Upper lobe of left lung (tissue), 6 donors: ENCODE measurements at regions not wholly inside any gene's neighbourhood (a gene's known extent, or its start where the extent isn't known, plus 50 kb on each side); places are given as distances from the start of the nearest gene placed in this dataset.

ENCODE experiments used
- ATAC-seq, 2 donors: fragments of 200-7000 bp; cut with Tn5 transposase; one replicate each; pipeline ENCODE4 v1.9.1; 2022; ENCODE audit warnings: mild to moderate bottlenecking in 2 of 2, moderate library complexity in 2 of 2; ENCODE audit not compliant: low FRiP score in 2 of 2
- DNase-seq, 2 donors: peaks; one replicate each; pipeline ENCODE4 v3.0.0-alpha.2; 2019 to 2020
- H3K27ac ChIP-seq, 4 donors: fragments of 200-600 bp; sonication (generic); one replicate each; pipeline ENCODE4 v1.5.1; 2016 to 2019
- H3K27me3 ChIP-seq, 4 donors: fragments of 200-600 bp; sonication (generic); one replicate each; pipeline ENCODE4 v1.5.1; 2017 to 2019
- H3K36me3 ChIP-seq, 4 donors: fragments of 200-600 bp; sonication (generic); one replicate each; pipeline ENCODE4 v1.5.1; 2016 to 2019
- H3K4me1 ChIP-seq, 4 donors: fragments of 200-600 bp; sonication (generic); one replicate each; pipeline ENCODE4 v1.5.1; 2018 to 2019
- H3K4me3 ChIP-seq, 4 donors: fragments of 200-600 bp; sonication (generic); one replicate each; pipeline ENCODE4 v1.5.1; 2017 to 2019; ENCODE audit warnings: mild to moderate bottlenecking in 2 of 4, moderate library complexity in 1 of 4
- H3K9me3 ChIP-seq, 4 donors: fragments of 200-600 bp; sonication (generic); one replicate each; pipeline ENCODE4 v1.5.1; 2018 to 2019
- CTCF ChIP-seq, 6 experiments: fragments of 450-650 bp in 4 of 6; fragments of 200-600 bp in 2 of 6; sonication (generic) in 2 of 6; IDR thresholded peaks; one replicate each; pipeline ENCODE4 v1.5.1; 2016 to 2019; ENCODE audit warnings: antibody characterized with exemption in 6 of 6
- EP300 ChIP-seq, 4 donors: sonication (generic); formaldehyde crosslinking; IDR thresholded peaks; one replicate each; pipeline ENCODE4 v1.5.1; 2017; ENCODE audit warnings: antibody characterized with exemption in 4 of 4, control low read depth in 2 of 4
- POLR2A ChIP-seq, 4 donors: fragments of 450-650 bp; IDR thresholded peaks; one replicate each; pipeline ENCODE4 v1.5.1; 2016 to 2017; ENCODE audit warnings: antibody characterized with exemption in 4 of 4, mild to moderate bottlenecking in 2 of 4
- POLR2AphosphoS5 ChIP-seq, 2 donors: sonication (generic); formaldehyde crosslinking; IDR thresholded peaks; one replicate each; pipeline ENCODE4 v1.5.1; 2017; ENCODE audit warnings: antibody characterized with exemption in 2 of 2
- WGBS, 2 donors: methylation state at CpG; one replicate each; pipeline ENCODE4 v1.1.5; 2017 to 2018; 5-methylcytosine and 5-hydroxymethylcytosine counted together
- donor health status: DM: no; HTN: no; CAD: no; lungs with moderate emphysema.
- donor health status: DM: no; HTN: yes; CAD: no; lungs with severe emphysema.

DNA sequence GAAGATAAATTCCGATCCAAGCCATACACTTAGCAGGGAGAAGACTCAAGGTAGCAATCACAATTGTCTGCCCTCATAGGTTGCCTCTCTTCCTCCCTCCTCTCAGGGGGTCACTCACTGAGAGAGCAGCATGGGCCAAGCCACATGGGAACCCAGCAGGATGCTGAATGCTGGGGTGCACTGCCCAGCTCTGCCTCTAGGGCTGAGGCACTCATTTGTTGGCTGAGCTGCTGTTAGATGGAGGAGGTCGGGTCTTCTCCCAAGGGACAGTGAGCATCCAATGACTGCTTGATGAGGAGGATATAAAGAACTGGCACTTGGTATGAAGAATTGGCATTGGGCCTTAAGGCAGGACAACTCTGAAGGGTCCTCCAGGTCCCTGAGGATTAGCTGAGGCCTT lies 418.8 kb downstream of the SIPA1L2 start:
- H3K9me3 ChIP-seq, result no peaks in the 10 kb centered on the region
- TF ChIP-seq POLR2A (IDR thresholded peaks at IDR 0.05) (no peak), CTCF (IDR thresholded peaks at IDR 0.05) (peak in 2 of 6 experiments; percentile 7 to 16)
- no peaks in the 10 kb centered on the region for H3K27me3 ChIP-seq
- WGBS, 2 donors, result 87 to 94% methylated on average over 1 to 2 of the region's 2 CpGs
- no peaks in the 10 kb centered on the region for H3K4me1 ChIP-seq
- DNase-seq, result no peak
- no peak for ATAC-seq
- no peaks in the 10 kb centered on the region for H3K36me3 ChIP-seq
- no peak overlapping the region for H3K27ac ChIP-seq
- no peak overlapping the region for H3K4me3 ChIP-seq

DNA sequence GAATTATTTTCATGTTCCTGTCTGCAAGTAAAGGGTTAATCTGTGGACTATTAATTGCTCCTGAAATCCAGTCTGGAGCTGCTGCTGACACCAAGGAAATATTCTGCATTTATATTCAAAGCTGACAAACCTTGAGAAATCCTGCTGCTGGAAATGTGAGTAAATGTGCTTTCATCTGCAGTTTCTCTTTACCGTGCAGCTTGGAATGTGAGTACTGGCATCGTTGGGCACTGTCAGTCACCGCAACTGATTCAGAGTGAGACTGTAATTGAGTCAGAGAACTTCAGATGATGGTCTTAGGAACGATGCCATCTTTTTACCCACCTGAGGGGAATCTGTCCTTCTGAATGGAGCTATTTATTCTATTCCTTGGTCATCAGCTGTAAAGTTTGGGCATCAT lies 420.6 kb downstream of the SIPA1L2 start:
- DNase-seq, result no peak
- 75 to 83% methylated on average over 4 of the region's 4 CpGs for WGBS, 2 donors
- no peak for TF ChIP-seq CTCF (IDR thresholded peaks at IDR 0.05)
- Histone ChIP-seq H3K36me3 (no peaks in the 10 kb centered on the region), H3K4me3 (no peak overlapping the region), H3K9me3 (no peaks in the 10 kb centered on the region), H3K27me3 (no peaks in the 10 kb centered on the region), H3K4me1 (no peaks in the 10 kb centered on the region), H3K27ac (no peak overlapping the region)
- ATAC-seq, result no peak

DNA sequence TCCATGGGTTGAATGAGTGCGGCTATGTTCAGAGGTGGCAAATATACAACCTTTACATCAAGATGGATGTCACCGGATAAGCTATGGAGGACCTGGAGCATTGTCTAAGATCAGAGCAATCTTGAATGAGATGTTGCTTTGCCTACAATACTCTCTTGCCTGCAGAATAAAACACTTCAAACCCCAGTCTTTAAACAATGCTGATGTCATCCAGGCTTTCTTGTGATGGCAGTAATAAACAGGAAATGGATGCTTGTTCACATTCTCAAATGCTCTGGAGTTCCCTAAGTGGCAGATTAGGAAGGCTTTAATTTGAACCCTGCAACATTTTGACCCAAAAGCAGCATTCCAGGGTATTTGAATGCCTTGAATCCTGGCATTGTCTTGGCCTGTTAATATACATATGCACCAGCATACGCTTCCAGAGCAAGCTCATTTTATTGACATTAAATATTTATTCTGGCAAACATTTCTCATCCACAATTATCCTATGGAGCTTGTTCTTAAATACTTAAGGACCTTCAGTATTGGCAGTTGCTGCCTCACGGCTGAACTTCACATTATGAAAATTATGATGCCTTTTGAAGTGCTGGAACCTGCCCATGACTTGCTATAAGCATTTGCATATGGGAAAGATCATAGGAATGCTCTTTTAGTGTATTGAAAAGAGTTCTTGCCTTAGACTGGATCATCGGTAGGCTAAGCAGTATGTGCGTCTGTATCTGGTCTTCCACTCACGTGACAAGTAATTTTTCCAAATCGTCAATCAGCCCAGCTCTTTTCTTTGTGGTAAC lies 422.7 kb downstream of the SIPA1L2 start:
- 83 to 86% methylated on average over 8 of the region's 8 CpGs for WGBS, 2 donors
- Histone ChIP-seq H3K27me3 (no peaks in the 10 kb centered on the region), H3K4me3 (no peak overlapping the region), H3K9me3 (peaks cover 0 to 7% (median 6%) of the 10 kb centered on the region in 4 donors), H3K4me1 (no peaks in the 10 kb centered on the region), H3K27ac (no peak overlapping the region), H3K36me3 (no peaks in the 10 kb centered on the region)
- TF ChIP-seq EP300 (IDR thresholded peaks at IDR 0.05), result no peak
- no peak for TF ChIP-seq CTCF (IDR thresholded peaks at IDR 0.05)
- no peak for TF ChIP-seq POLR2AphosphoS5 (IDR thresholded peaks at IDR 0.05)
- no peak for TF ChIP-seq POLR2A (IDR thresholded peaks at IDR 0.05)
- DNase-seq, result no peak
- no peak for ATAC-seq

- H3K27ac ChIP-seq, result no peak overlapping the region
- DNase-seq, result no peak
- H3K4me3 ChIP-seq, result no peak overlapping the region
- no peaks in the 10 kb centered on the region for H3K4me1 ChIP-seq
- ATAC-seq, result no peak
- TF ChIP-seq POLR2AphosphoS5 (IDR thresholded peaks at IDR 0.05), result no peak
- no peak for TF ChIP-seq EP300 (IDR thresholded peaks at IDR 0.05)
- no peak for TF ChIP-seq POLR2A (IDR thresholded peaks at IDR 0.05)
- no peak for TF ChIP-seq CTCF (IDR thresholded peaks at IDR 0.05)
- no peaks in the 10 kb centered on the region for H3K36me3 ChIP-seq
- peaks cover 6 to 15% (median 10%) of the 10 kb centered on the region in 4 donors for H3K9me3 ChIP-seq
- no peaks in the 10 kb centered on the region for H3K27me3 ChIP-seq
Observed at GRCh38 chr1:232204269-232204668, 425.7 kb downstream of the SIPA1L2 start.

DNA sequence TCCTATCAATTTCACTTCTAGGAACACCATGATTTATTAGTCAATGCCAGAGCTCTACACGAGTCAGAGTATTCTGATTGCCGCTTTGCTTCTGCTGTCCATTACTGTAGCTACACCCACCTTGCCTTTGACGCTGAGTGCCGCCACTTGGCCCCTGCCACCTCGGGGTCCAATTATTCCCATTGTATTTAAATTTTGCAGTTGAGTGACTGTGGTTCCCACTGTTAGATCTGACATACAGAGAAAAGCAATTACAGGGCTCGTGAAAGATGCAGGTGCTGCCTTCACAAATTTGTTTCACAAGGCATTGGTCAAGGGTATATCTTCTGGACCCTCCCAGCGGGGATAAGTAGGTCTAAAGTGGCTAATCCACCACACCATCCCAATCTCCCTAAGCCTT lies 428.9 kb downstream of the SIPA1L2 start:
- DNase-seq (no peak), ATAC-seq (no peak)
- Histone ChIP-seq H3K27ac (no peak overlapping the region), H3K9me3 (peaks cover 6 to 15% (median 10%) of the 10 kb centered on the region in 4 donors), H3K4me1 (no peaks in the 10 kb centered on the region), H3K27me3 (no peaks in the 10 kb centered on the region), H3K36me3 (no peaks in the 10 kb centered on the region), H3K4me3 (no peak overlapping the region)
- WGBS, 2 donors, result 92 to 99% methylated on average over 7 of the region's 7 CpGs
- TF ChIP-seq POLR2AphosphoS5 (IDR thresholded peaks at IDR 0.05) (no peak), POLR2A (IDR thresholded peaks at IDR 0.05) (no peak), CTCF (IDR thresholded peaks at IDR 0.05) (no peak), EP300 (IDR thresholded peaks at IDR 0.05) (no peak)
